Hepatocyte (in vitro differentiated cells): ENCODE measurements at regions not wholly inside any gene's neighbourhood (a gene's known extent, or its start where the extent isn't known, plus 50 kb on each side); places are given as distances from the start of the nearest gene placed in this dataset.

ENCODE experiments used
- DNase-seq: peaks from one replicate; pipeline ENCODE4 v3.0.0-alpha.2; 2016; ENCODE audit warnings: low spot score
- H2AFZ ChIP-seq: fragments of 200-600 bp; sonication (generic); 2 replicates; pipeline ENCODE4 v1.6.0; 2016; ENCODE audit warnings: antibody characterized with exemption, mild to moderate bottlenecking
- H3K27ac ChIP-seq: fragments of 200-600 bp; sonication (generic); 2 replicates; pipeline ENCODE4 v1.5.1; 2016; ENCODE audit warnings: mild to moderate bottlenecking
- H3K27me3 ChIP-seq: fragments of 200-600 bp; sonication (generic); 2 replicates; pipeline ENCODE4 v1.6.1; 2016
- H3K36me3 ChIP-seq: fragments of 200-600 bp; sonication (generic); replicated peaks from 2 replicates; pipeline ENCODE4 v1.5.1; 2016; ENCODE audit warnings: low read depth; ENCODE audit not compliant: insufficient read depth
- H3K4me1 ChIP-seq: fragments of 200-600 bp; sonication (generic); 2 replicates; pipeline ENCODE4 v1.5.1; 2016; ENCODE audit warnings: mild to moderate bottlenecking, moderate library complexity; ENCODE audit not compliant: insufficient read depth
- H3K4me2 ChIP-seq: fragments of 200-600 bp; sonication (generic); 2 replicates; pipeline ENCODE4 v1.6.0; 2016
- H3K4me3 ChIP-seq: fragments of 200-600 bp; sonication (generic); 2 replicates; pipeline ENCODE4 v1.5.1; 2016; ENCODE audit warnings: mild to moderate bottlenecking
- H3K79me2 ChIP-seq: fragments of 200-600 bp; sonication (generic); 2 replicates; pipeline ENCODE4 v1.6.0; 2017; ENCODE audit warnings: mild to moderate bottlenecking
- H3K9me2 ChIP-seq: fragments of 200-600 bp; sonication (generic); replicated peaks from 2 replicates; pipeline ENCODE4 v1.6.0; 2017; ENCODE audit warnings: mild to moderate bottlenecking; ENCODE audit not compliant: insufficient read depth
- H3K9me3 ChIP-seq: fragments of 200-600 bp; sonication (generic); 2 replicates; pipeline ENCODE4 v1.5.1; 2016; ENCODE audit warnings: low read depth, mild to moderate bottlenecking
- H4K20me1 ChIP-seq: fragments of 200-600 bp; sonication (generic); 2 replicates; pipeline ENCODE4 v1.6.0; 2016; ENCODE audit warnings: mild to moderate bottlenecking; ENCODE audit not compliant: insufficient read depth, poor library complexity, severe bottlenecking
- CTCF ChIP-seq: fragments of 200-600 bp; sonication (generic); IDR thresholded peaks from 2 replicates; pipeline ENCODE4 v1.5.1; 2016; ENCODE audit warnings: antibody characterized with exemption, mild to moderate bottlenecking; ENCODE audit not compliant: poor library complexity
- EZH2 ChIP-seq: fragments of 200-600 bp; sonication (generic); IDR thresholded peaks from 2 replicates; pipeline ENCODE4 v1.6.1; 2016; ENCODE audit warnings: antibody characterized with exemption, mild to moderate bottlenecking, borderline replicate concordance
- EZH2phosphoT487 ChIP-seq: fragments of 200-600 bp; sonication (generic); IDR thresholded peaks from one replicate; pipeline ENCODE4 v1.6.1; 2018; ENCODE audit warnings: antibody characterized with exemption, mild to moderate bottlenecking, low read depth, moderate library complexity; ENCODE audit not compliant: unreplicated experiment, severe bottlenecking
- WGBS: methylation state at CpG from one replicate; pipeline ENCODE4 v1.1.6; 2016; ENCODE audit warnings: low lambda C conversion rate; ENCODE audit errors: missing lambda C conversion rate; 5-methylcytosine and 5-hydroxymethylcytosine counted together

- H3K27ac ChIP-seq: no peak overlapping the region
- DNase-seq: no peak
- H4K20me1 ChIP-seq: no peaks in the 10 kb centered on the region
- no peaks in the 10 kb centered on the region for H3K9me3 ChIP-seq
- H3K4me1 ChIP-seq: no peaks in the 10 kb centered on the region
- no peaks in the 10 kb centered on the region for H3K79me2 ChIP-seq
- no peaks in the 10 kb centered on the region for H3K36me3 ChIP-seq
- WGBS: 96% methylated on average over 3 of the region's 3 CpGs
- H3K9me2 ChIP-seq: no peaks in the 10 kb centered on the region
- no peak overlapping the region for H3K4me2 ChIP-seq
- TF ChIP-seq EZH2: no peak
- TF ChIP-seq CTCF: no peak
- TF ChIP-seq EZH2phosphoT487: no peak
- H3K27me3 ChIP-seq: no peaks in the 10 kb centered on the region
- no peak overlapping the region for H2AFZ ChIP-seq
- H3K4me3 ChIP-seq: no peak overlapping the region
These were observed 188.8 kb upstream of the KHDRBS2 start for GRCh38 chr6:62474793-62475192.

GRCh38 chr6:62466607-62467006 lies 180.6 kb upstream of the KHDRBS2 start:
- WGBS: 97% methylated on average over 2 of the region's 2 CpGs
- H3K4me2 ChIP-seq: no peak overlapping the region
- H2AFZ ChIP-seq: no peak overlapping the region
- H3K4me1 ChIP-seq: no peaks in the 10 kb centered on the region
- H3K79me2 ChIP-seq: no peaks in the 10 kb centered on the region
- DNase-seq: no peak
- H4K20me1 ChIP-seq: no peaks in the 10 kb centered on the region
- no peaks in the 10 kb centered on the region for H3K9me2 ChIP-seq
- no peaks in the 10 kb centered on the region for H3K36me3 ChIP-seq
- H3K27ac ChIP-seq: no peak overlapping the region
- H3K4me3 ChIP-seq: no peak overlapping the region
- no peak for TF ChIP-seq EZH2phosphoT487
- no peak for TF ChIP-seq EZH2
- no peak for TF ChIP-seq CTCF
- H3K9me3 ChIP-seq: no peaks in the 10 kb centered on the region
- no peaks in the 10 kb centered on the region for H3K27me3 ChIP-seq

GRCh38 chr6:62465206-62465605 lies 179.2 kb upstream of the KHDRBS2 start:
- H3K4me1 ChIP-seq: no peaks in the 10 kb centered on the region
- H3K4me3 ChIP-seq: no peak overlapping the region
- no peak overlapping the region for H3K4me2 ChIP-seq
- no peaks in the 10 kb centered on the region for H3K79me2 ChIP-seq
- H3K9me2 ChIP-seq: no peaks in the 10 kb centered on the region
- 79% methylated on average over 2 of the region's 2 CpGs for WGBS
- no peaks in the 10 kb centered on the region for H4K20me1 ChIP-seq
- TF ChIP-seq CTCF (no peak), EZH2 (no peak), EZH2phosphoT487 (no peak)
- H3K27me3 ChIP-seq: no peaks in the 10 kb centered on the region
- no peaks in the 10 kb centered on the region for H3K36me3 ChIP-seq
- DNase-seq: no peak
- no peaks in the 10 kb centered on the region for H3K9me3 ChIP-seq
- H2AFZ ChIP-seq: no peak overlapping the region
- H3K27ac ChIP-seq: no peak overlapping the region

GRCh38 chr6:62452586-62452985 lies 166.6 kb upstream of the KHDRBS2 start:
- no peaks in the 10 kb centered on the region for H4K20me1 ChIP-seq
- no peaks in the 10 kb centered on the region for H3K79me2 ChIP-seq
- no peak overlapping the region for H2AFZ ChIP-seq
- H3K4me3 ChIP-seq: no peak overlapping the region
- H3K9me3 ChIP-seq: no peaks in the 10 kb centered on the region
- 98% methylated on average over 2 of the region's 2 CpGs for WGBS
- no peaks in the 10 kb centered on the region for H3K36me3 ChIP-seq
- no peaks in the 10 kb centered on the region for H3K9me2 ChIP-seq
- H3K4me2 ChIP-seq: no peak overlapping the region
- no peak overlapping the region for H3K27ac ChIP-seq
- no peak for TF ChIP-seq EZH2phosphoT487
- no peak for TF ChIP-seq CTCF
- no peak for TF ChIP-seq EZH2
- no peaks in the 10 kb centered on the region for H3K27me3 ChIP-seq
- H3K4me1 ChIP-seq: no peaks in the 10 kb centered on the region
- DNase-seq: no peak
